A549 (cell line): ENCODE measurements at regions not wholly inside any gene's neighbourhood (a gene's known extent, or its start where the extent isn't known, plus 50 kb on each side); places are given as distances from the start of the nearest gene placed in this dataset.

Experiments
- CHD2 ChIP-seq: fragments of 150-350 bp; IDR thresholded peaks from 2 replicates; pipeline ENCODE4 v1.6.1; 2014; ENCODE audit warnings: low read length; ENCODE audit not compliant: partially characterized antibody
- POLR2A ChIP-seq: IDR thresholded peaks from 2 replicates; pipeline ENCODE4 v1.6.1; 2012; ENCODE audit warnings: mild to moderate bottlenecking, low read length
- RCOR1 ChIP-seq: fragments of 150-350 bp; IDR thresholded peaks from 2 replicates; pipeline ENCODE4 v1.6.1; 2014; ENCODE audit warnings: antibody characterized with exemption, low read length, low read depth
- TF ChIP-seq, protein P1 (sequence below): fragments of >200 bp; sonication (Bioruptor Twin); formaldehyde crosslinking; IDR thresholded peaks from 3 replicates; pipeline ENCODE4 v1.5.1; 2016

- TF ChIP-seq POLR2A, result no peak
- TF ChIP-seq, protein P1, sequence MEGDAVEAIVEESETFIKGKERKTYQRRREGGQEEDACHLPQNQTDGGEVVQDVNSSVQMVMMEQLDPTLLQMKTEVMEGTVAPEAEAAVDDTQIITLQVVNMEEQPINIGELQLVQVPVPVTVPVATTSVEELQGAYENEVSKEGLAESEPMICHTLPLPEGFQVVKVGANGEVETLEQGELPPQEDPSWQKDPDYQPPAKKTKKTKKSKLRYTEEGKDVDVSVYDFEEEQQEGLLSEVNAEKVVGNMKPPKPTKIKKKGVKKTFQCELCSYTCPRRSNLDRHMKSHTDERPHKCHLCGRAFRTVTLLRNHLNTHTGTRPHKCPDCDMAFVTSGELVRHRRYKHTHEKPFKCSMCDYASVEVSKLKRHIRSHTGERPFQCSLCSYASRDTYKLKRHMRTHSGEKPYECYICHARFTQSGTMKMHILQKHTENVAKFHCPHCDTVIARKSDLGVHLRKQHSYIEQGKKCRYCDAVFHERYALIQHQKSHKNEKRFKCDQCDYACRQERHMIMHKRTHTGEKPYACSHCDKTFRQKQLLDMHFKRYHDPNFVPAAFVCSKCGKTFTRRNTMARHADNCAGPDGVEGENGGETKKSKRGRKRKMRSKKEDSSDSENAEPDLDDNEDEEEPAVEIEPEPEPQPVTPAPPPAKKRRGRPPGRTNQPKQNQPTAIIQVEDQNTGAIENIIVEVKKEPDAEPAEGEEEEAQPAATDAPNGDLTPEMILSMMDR, result no peak
- TF ChIP-seq CHD2, result no peak
- TF ChIP-seq RCOR1, result no peak
Observed at GRCh38 chr14:48401321-48401720, 725.9 kb upstream of the MDGA2 start.
